SU-DHL-6 (cell line): ENCODE measurements at regions not wholly inside any gene's neighbourhood (a gene's known extent, or its start where the extent isn't known, plus 50 kb on each side); places are given as distances from the start of the nearest gene placed in this dataset.

Experiments
- CTCF ChIP-seq: fragments of 200-600 bp; sonication (generic); IDR thresholded peaks from one replicate; pipeline ENCODE4 v1.5.1; 2017; ENCODE audit warnings: antibody characterized with exemption, mild to moderate bottlenecking, low read length, moderate library complexity; ENCODE audit not compliant: insufficient read depth, poor library complexity, severe bottlenecking
- EZH2phosphoT487 ChIP-seq: fragments of 200-600 bp; sonication (generic), shearing (Covaris generic); conservative IDR thresholded peaks from 2 replicates; pipeline ENCODE4 v1.6.1; 2018; ENCODE audit warnings: mild to moderate bottlenecking, antibody characterized with exemption, low read length, moderate library complexity, mixed read lengths

DNA sequence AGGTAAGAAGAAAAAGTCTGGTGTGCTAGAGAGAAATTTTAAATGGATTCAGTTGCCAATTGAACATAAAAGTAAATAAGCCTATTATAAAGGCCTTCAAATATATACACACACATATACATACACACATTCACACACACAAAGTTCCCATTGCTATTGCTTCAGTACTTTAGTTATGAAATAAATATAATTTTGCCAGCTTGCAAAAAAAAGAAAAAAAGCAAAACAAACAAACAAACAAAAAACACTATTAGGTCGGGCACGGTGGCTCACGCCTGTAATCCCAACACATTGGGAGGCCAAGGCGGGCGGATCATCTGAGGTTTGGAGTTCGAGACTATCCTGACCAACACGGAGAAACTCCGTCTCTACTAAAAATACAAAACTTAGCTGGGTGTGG is 80.3 kb downstream of the SPIN4 start:
- no peak for TF ChIP-seq CTCF
- TF ChIP-seq EZH2phosphoT487, result no peak
